HepG2 (cell line): ENCODE measurements at regions not wholly inside any gene's neighbourhood (a gene's known extent, or its start where the extent isn't known, plus 50 kb on each side); places are given as distances from the start of the nearest gene placed in this dataset.

Source experiments
- BORCS8-MEF2B ChIP-seq: sonication (generic); formaldehyde crosslinking; IDR thresholded peaks from 2 replicates; pipeline ENCODE4 v1.8.0; 2022; ENCODE audit warnings: mild to moderate bottlenecking, missing genetic modification reagents
- EZH2 ChIP-seq: conservative IDR thresholded peaks from 2 replicates; pipeline ENCODE4 v1.6.1; 2012; ENCODE audit warnings: mild to moderate bottlenecking, low read depth, low read length, moderate library complexity
- KLF13 ChIP-seq: sonication (generic); formaldehyde crosslinking; IDR thresholded peaks from 2 replicates; pipeline ENCODE4 v1.4.0; 2020; ENCODE audit warnings: mild to moderate bottlenecking, missing genetic modification reagents
- KMT2A ChIP-seq: sonication (generic); formaldehyde crosslinking; IDR thresholded peaks from 2 replicates; pipeline ENCODE4 v1.4.0; 2020; ENCODE audit warnings: missing genetic modification reagents
- MTF1 ChIP-seq: sonication (generic); formaldehyde crosslinking; IDR thresholded peaks from 2 replicates; pipeline ENCODE4 v1.5.0; 2020; ENCODE audit warnings: missing genetic modification reagents
- SNAPC2 ChIP-seq: sonication (generic); formaldehyde crosslinking; IDR thresholded peaks from 2 replicates; pipeline ENCODE4 v1.8.1; 2022; ENCODE audit warnings: mild to moderate bottlenecking, missing genetic modification reagents
- XBP1 ChIP-seq: sonication (generic); formaldehyde crosslinking; IDR thresholded peaks from 2 replicates; pipeline ENCODE4 v1.5.0; 2020; ENCODE audit warnings: missing genetic modification reagents
- ZBTB38 ChIP-seq: sonication (generic); formaldehyde crosslinking; IDR thresholded peaks from 2 replicates; pipeline ENCODE4 v1.5.1; 2020; ENCODE audit warnings: mild to moderate bottlenecking, missing genetic modification reagents
- ZNF10 ChIP-seq: sonication (generic); formaldehyde crosslinking; IDR thresholded peaks from 2 replicates; pipeline ENCODE4 v1.4.0; 2020; ENCODE audit warnings: mild to moderate bottlenecking, low read depth, missing genetic modification reagents, borderline replicate concordance
- ZNF207 ChIP-seq: fragments of 450-650 bp; IDR thresholded peaks from 2 replicates; pipeline ENCODE4 v1.6.1; 2016; ENCODE audit warnings: antibody characterized with exemption, borderline replicate concordance
- ZNF619 ChIP-seq: sonication (generic); formaldehyde crosslinking; IDR thresholded peaks from 2 replicates; pipeline ENCODE4 v1.4.0; 2020; ENCODE audit warnings: mild to moderate bottlenecking, missing genetic modification reagents
- ZNF790 ChIP-seq: sonication (generic); formaldehyde crosslinking; IDR thresholded peaks from 2 replicates; pipeline ENCODE4 v1.8.0; 2022; ENCODE audit warnings: missing genetic modification reagents, mild to moderate bottlenecking, borderline replicate concordance
- TF ChIP-seq, protein P1 (sequence below): IDR thresholded peaks from 2 replicates; pipeline ENCODE4 v1.6.1; 2016
- TF ChIP-seq, protein P2 (sequence below): sonication (generic); formaldehyde crosslinking; IDR thresholded peaks from 2 replicates; pipeline ENCODE4 v1.4.0; 2020; ENCODE audit warnings: missing genetic modification reagents
- TF ChIP-seq, protein P3 (sequence below), 2 experiments: sonication (generic) in 1 of 2; formaldehyde crosslinking in 1 of 2; IDR thresholded peaks; 2 replicates each; pipeline versions ENCODE4 v1.6.1 to v1.9.0; 2014 to 2022; ENCODE audit warnings: antibody characterized with exemption in 1 of 2, borderline replicate concordance in 1 of 2, inconsistent platforms in 1 of 2, low read depth in 1 of 2, missing genetic modification reagents in 1 of 2
- TF ChIP-seq, protein P4 (sequence below): IDR thresholded peaks from 2 replicates; pipeline ENCODE4 v1.6.1; 2016; ENCODE audit warnings: low read depth, borderline replicate concordance
- TF ChIP-seq, protein P5 (sequence below): sonication (generic); formaldehyde crosslinking; IDR thresholded peaks from 2 replicates; pipeline ENCODE4 v1.8.1; 2023; ENCODE audit warnings: mild to moderate bottlenecking, missing genetic modification reagents

DNA sequence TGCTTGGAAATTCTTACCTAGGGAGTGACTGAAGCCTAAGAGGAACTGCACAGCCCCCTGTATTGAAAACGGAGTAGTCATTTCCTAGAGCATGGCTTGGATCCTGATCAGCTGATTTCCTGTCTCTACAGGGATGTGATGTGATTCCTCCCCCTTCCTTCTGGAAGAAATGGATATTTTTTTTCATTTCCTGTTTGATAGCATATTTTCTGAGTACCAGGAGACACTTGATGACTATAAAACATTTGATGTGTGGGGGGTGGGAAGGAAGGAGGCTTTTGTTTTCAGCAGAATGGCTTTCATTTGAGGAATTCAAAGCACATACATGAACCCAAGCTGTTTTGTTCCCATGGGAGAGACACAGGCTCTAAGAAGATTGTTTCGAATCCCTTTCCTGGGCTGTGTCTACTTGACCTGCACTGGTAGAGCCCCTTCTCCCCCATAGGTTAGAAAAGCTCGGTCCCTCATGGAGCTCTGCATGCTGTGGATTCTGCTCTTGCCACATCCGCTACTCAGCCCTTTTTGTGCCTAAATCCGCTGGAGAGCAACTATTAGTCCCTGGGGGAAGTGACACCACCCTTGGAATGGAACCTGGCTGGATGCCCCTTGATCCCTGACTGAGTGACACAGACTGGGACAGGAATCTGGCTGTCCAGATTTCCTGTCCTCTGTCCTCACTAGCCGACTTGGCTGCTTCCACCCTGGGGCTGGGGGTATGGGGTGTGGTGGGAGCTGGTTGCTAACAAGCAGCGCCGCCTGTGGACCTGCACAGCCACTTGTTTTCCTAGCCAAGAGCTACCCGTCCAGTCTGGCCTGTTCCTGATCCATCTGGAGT lies 71.8 kb upstream of the MACF1 start (continued):
- TF ChIP-seq ZNF207 (no peak), SNAPC2 (CRISPR knock-in tag) (no peak), BORCS8-MEF2B (CRISPR knock-in tag) (no peak), ZNF619 (CRISPR knock-in tag) (0 out of 2 replicates have a peak, but pooled peaks have one; percentile 63), MTF1 (no peak), KMT2A (CRISPR knock-in tag) (0 out of 2 replicates have a peak, but pooled peaks have one; percentile 31), ZNF10 (no peak), ZNF790 (CRISPR knock-in tag) (no peak), XBP1 (CRISPR knock-in tag) (no peak), KLF13 (CRISPR knock-in tag) (no peak), EZH2 (no peak), ZBTB38 (CRISPR knock-in tag) (peak; percentile 91)
- TF ChIP-seq, protein P1, sequence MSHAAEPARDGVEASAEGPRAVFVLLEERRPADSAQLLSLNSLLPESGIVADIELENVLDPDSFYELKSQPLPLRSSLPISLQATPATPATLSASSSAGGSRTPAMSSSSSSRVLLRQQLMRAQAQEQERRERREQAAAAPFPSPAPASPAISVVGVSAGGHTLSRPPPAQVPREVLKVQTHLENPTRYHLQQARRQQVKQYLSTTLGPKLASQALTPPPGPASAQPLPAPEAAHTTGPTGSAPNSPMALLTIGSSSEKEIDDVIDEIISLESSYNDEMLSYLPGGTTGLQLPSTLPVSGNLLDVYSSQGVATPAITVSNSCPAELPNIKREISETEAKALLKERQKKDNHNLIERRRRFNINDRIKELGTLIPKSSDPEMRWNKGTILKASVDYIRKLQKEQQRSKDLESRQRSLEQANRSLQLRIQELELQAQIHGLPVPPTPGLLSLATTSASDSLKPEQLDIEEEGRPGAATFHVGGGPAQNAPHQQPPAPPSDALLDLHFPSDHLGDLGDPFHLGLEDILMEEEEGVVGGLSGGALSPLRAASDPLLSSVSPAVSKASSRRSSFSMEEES (CRISPR knock-in tag), result no peak
- TF ChIP-seq, protein P2, sequence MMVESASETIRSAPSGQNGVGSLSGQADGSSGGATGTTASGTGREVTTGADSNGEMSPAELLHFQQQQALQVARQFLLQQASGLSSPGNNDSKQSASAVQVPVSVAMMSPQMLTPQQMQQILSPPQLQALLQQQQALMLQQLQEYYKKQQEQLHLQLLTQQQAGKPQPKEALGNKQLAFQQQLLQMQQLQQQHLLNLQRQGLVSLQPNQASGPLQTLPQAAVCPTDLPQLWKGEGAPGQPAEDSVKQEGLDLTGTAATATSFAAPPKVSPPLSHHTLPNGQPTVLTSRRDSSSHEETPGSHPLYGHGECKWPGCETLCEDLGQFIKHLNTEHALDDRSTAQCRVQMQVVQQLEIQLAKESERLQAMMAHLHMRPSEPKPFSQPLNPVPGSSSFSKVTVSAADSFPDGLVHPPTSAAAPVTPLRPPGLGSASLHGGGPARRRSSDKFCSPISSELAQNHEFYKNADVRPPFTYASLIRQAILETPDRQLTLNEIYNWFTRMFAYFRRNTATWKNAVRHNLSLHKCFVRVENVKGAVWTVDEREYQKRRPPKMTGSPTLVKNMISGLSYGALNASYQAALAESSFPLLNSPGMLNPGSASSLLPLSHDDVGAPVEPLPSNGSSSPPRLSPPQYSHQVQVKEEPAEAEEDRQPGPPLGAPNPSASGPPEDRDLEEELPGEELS (CRISPR knock-in tag), result peak; percentile 55; the same call in 1 of the 2 replicates
- TF ChIP-seq, protein P3, sequence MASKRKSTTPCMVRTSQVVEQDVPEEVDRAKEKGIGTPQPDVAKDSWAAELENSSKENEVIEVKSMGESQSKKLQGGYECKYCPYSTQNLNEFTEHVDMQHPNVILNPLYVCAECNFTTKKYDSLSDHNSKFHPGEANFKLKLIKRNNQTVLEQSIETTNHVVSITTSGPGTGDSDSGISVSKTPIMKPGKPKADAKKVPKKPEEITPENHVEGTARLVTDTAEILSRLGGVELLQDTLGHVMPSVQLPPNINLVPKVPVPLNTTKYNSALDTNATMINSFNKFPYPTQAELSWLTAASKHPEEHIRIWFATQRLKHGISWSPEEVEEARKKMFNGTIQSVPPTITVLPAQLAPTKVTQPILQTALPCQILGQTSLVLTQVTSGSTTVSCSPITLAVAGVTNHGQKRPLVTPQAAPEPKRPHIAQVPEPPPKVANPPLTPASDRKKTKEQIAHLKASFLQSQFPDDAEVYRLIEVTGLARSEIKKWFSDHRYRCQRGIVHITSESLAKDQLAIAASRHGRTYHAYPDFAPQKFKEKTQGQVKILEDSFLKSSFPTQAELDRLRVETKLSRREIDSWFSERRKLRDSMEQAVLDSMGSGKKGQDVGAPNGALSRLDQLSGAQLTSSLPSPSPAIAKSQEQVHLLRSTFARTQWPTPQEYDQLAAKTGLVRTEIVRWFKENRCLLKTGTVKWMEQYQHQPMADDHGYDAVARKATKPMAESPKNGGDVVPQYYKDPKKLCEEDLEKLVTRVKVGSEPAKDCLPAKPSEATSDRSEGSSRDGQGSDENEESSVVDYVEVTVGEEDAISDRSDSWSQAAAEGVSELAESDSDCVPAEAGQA (IDR thresholded peaks at IDR 0.05; ENCODE audit: low read depth), result no peak
- TF ChIP-seq, protein P3 (CRISPR knock-in tag; IDR thresholded peaks at IDR 0.05; ENCODE audit: borderline replicate concordance), result no peak
- TF ChIP-seq, protein P4, sequence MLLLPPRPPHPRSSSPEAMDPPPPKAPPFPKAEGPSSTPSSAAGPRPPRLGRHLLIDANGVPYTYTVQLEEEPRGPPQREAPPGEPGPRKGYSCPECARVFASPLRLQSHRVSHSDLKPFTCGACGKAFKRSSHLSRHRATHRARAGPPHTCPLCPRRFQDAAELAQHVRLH (CRISPR knock-in tag), result peak; percentile 79; the same call in 1 of the 2 replicates
- TF ChIP-seq, protein P5, sequence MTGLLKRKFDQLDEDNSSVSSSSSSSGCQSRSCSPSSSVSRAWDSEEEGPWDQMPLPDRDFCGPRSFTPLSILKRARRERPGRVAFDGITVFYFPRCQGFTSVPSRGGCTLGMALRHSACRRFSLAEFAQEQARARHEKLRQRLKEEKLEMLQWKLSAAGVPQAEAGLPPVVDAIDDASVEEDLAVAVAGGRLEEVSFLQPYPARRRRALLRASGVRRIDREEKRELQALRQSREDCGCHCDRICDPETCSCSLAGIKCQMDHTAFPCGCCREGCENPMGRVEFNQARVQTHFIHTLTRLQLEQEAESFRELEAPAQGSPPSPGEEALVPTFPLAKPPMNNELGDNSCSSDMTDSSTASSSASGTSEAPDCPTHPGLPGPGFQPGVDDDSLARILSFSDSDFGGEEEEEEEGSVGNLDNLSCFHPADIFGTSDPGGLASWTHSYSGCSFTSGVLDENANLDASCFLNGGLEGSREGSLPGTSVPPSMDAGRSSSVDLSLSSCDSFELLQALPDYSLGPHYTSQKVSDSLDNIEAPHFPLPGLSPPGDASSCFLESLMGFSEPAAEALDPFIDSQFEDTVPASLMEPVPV (CRISPR knock-in tag), result no peak
